HUES48 (cell line): ENCODE measurements at regions not wholly inside any gene's neighbourhood (a gene's known extent, or its start where the extent isn't known, plus 50 kb on each side); places are given as distances from the start of the nearest gene placed in this dataset.
"Not testable (repeated sequence)": the region's sequence is repeated elsewhere in the genome, so short reads cannot be mapped to it uniquely, and the experiment has no call there.

Source experiments
- H3K27ac ChIP-seq: one replicate; pipeline ENCODE4 v1.7.0; 2013; ENCODE audit warnings: low read depth, low read length, inconsistent platforms
- H3K27me3 ChIP-seq: 2 replicates; pipeline ENCODE4 v1.6.1; 2013; ENCODE audit warnings: mild to moderate bottlenecking, low read length; ENCODE audit not compliant: control insufficient read depth, insufficient read depth
- H3K36me3 ChIP-seq: 2 replicates; pipeline ENCODE4 v1.6.1; 2013; ENCODE audit warnings: low read length; ENCODE audit not compliant: control insufficient read depth, insufficient read depth
- H3K4me1 ChIP-seq: 2 replicates; pipeline ENCODE4 v1.6.1; 2013; ENCODE audit warnings: mild to moderate bottlenecking, low read length; ENCODE audit not compliant: control insufficient read depth, insufficient read depth
- H3K4me3 ChIP-seq: 2 replicates; pipeline ENCODE4 v1.5.1; 2013; ENCODE audit warnings: mild to moderate bottlenecking, low read depth, low read length
- H3K9ac ChIP-seq: 2 replicates; pipeline ENCODE4 v1.6.1; 2013; ENCODE audit warnings: mild to moderate bottlenecking, low read depth, low read length, moderate library complexity
- H3K9me3 ChIP-seq: 2 replicates; pipeline ENCODE4 v1.6.1; 2013; ENCODE audit warnings: low read length; ENCODE audit not compliant: control insufficient read depth, insufficient read depth

- Histone ChIP-seq H3K4me3 (no peak overlapping the region), H3K9ac (no peak overlapping the region), H3K27ac (no peak overlapping the region), H3K27me3 (no peaks in the 10 kb centered on the region), H3K4me1 (no peaks in the 10 kb centered on the region), H3K36me3 (no peaks in the 10 kb centered on the region), H3K9me3 (no peaks in the 10 kb centered on the region; the same call in 1 of the 2 replicates)
Measured at GRCh38 chr4:167908816-167909215, 183.5 kb upstream of the ANXA10 start.

GRCh38 chr4:167912535-167912934, 179.8 kb upstream of the ANXA10 start:
- not testable (repeated sequence) for H3K4me1 ChIP-seq, H3K36me3 ChIP-seq, H3K9me3 ChIP-seq, H3K27me3 ChIP-seq, H3K9ac ChIP-seq, H3K4me3 ChIP-seq, H3K27ac ChIP-seq

- Histone ChIP-seq H3K4me1 (no peaks in the 10 kb centered on the region), H3K27ac (no peak overlapping the region), H3K9me3 (peaks cover 4% of the 10 kb centered on the region; the same call in 1 of the 2 replicates), H3K36me3 (no peaks in the 10 kb centered on the region), H3K27me3 (no peaks in the 10 kb centered on the region), H3K4me3 (no peak overlapping the region), H3K9ac (no peak overlapping the region)
Measured at GRCh38 chr4:167918077-167918476, 174.3 kb upstream of the ANXA10 start.

GRCh38 chr4:167930166-167930565, 162.2 kb upstream of the ANXA10 start:
- Histone ChIP-seq H3K27ac (peak overlapping the region; percentile 72), H3K4me1 (peaks cover 21% of the 10 kb centered on the region), H3K27me3 (no peaks in the 10 kb centered on the region), H3K36me3 (no peaks in the 10 kb centered on the region), H3K9ac (no peak overlapping the region), H3K4me3 (no peak overlapping the region; the same call in 1 of the 2 replicates), H3K9me3 (no peaks in the 10 kb centered on the region)

GRCh38 chr4:167934216-167934615, 158.1 kb upstream of the ANXA10 start:
- Histone ChIP-seq H3K9me3 (no peaks in the 10 kb centered on the region), H3K4me3 (no peak overlapping the region), H3K36me3 (no peaks in the 10 kb centered on the region), H3K4me1 (peaks cover 21% of the 10 kb centered on the region), H3K27ac (no peak overlapping the region), H3K9ac (no peak overlapping the region), H3K27me3 (no peaks in the 10 kb centered on the region)

- Histone ChIP-seq H3K36me3 (no peaks in the 10 kb centered on the region), H3K4me3 (no peak overlapping the region), H3K27me3 (no peaks in the 10 kb centered on the region), H3K9ac (no peak overlapping the region), H3K4me1 (peaks cover 11% of the 10 kb centered on the region), H3K9me3 (no peaks in the 10 kb centered on the region), H3K27ac (no peak overlapping the region)
Measured at GRCh38 chr4:167939863-167940616, 152.3 kb upstream of the ANXA10 start.

GRCh38 chr4:167943872-167944505, 148.3 kb upstream of the ANXA10 start:
- Histone ChIP-seq H3K9me3 (no peaks in the 10 kb centered on the region), H3K9ac (no peak overlapping the region), H3K27me3 (no peaks in the 10 kb centered on the region), H3K36me3 (no peaks in the 10 kb centered on the region), H3K27ac (no peak overlapping the region), H3K4me1 (peaks cover 11% of the 10 kb centered on the region), H3K4me3 (no peak overlapping the region)

- H3K4me3 ChIP-seq, result no peak overlapping the region
- no peak overlapping the region for H3K9ac ChIP-seq
- peaks cover 11% of the 10 kb centered on the region for H3K4me1 ChIP-seq
- no peaks in the 10 kb centered on the region for H3K36me3 ChIP-seq
- no peaks in the 10 kb centered on the region for H3K27me3 ChIP-seq
- no peaks in the 10 kb centered on the region for H3K9me3 ChIP-seq
- no peak overlapping the region for H3K27ac ChIP-seq
Measured at GRCh38 chr4:167944721-167945120, 147.6 kb upstream of the ANXA10 start.

GRCh38 chr4:167955006-167955405, 137.3 kb upstream of the ANXA10 start:
- no peak overlapping the region for H3K27ac ChIP-seq
- H3K9me3 ChIP-seq, result peaks cover 33% of the 10 kb centered on the region
- no peaks in the 10 kb centered on the region for H3K27me3 ChIP-seq
- no peaks in the 10 kb centered on the region for H3K4me1 ChIP-seq
- H3K9ac ChIP-seq, result no peak overlapping the region
- no peak overlapping the region for H3K4me3 ChIP-seq
- no peaks in the 10 kb centered on the region for H3K36me3 ChIP-seq

GRCh38 chr4:167956676-167957075, 135.7 kb upstream of the ANXA10 start:
- Histone ChIP-seq H3K27me3 (no peaks in the 10 kb centered on the region), H3K4me3 (no peak overlapping the region), H3K9me3 (peaks cover 33% of the 10 kb centered on the region), H3K4me1 (no peaks in the 10 kb centered on the region), H3K36me3 (no peaks in the 10 kb centered on the region), H3K9ac (no peak overlapping the region), H3K27ac (no peak overlapping the region)

- H3K27me3 ChIP-seq, result no peaks in the 10 kb centered on the region
- no peaks in the 10 kb centered on the region for H3K9me3 ChIP-seq
- H3K9ac ChIP-seq, result no peak overlapping the region
- H3K27ac ChIP-seq, result no peak overlapping the region
- no peak overlapping the region for H3K4me3 ChIP-seq
- H3K36me3 ChIP-seq, result no peaks in the 10 kb centered on the region
- peaks cover 6% of the 10 kb centered on the region for H3K4me1 ChIP-seq
Measured at GRCh38 chr4:167964766-167965373, 127.5 kb upstream of the ANXA10 start.
